Ascending aorta (tissue), 2 donors: ENCODE measurements at regions not wholly inside any gene's neighbourhood (a gene's known extent, or its start where the extent isn't known, plus 50 kb on each side); places are given as distances from the start of the nearest gene placed in this dataset.

ENCODE experiments used
- DNase-seq, 2 donors: peaks; one replicate each; pipeline ENCODE4 v3.0.0-alpha.2; 2019; ENCODE audit warnings: low spot score in 2 of 2
- H3K27ac ChIP-seq, 2 donors: fragments of 200-600 bp; sonication (generic); one replicate each; pipeline ENCODE4 v1.5.1; 2016 to 2017; ENCODE audit warnings: mild to moderate bottlenecking in 1 of 2
- H3K27me3 ChIP-seq: fragments of 200-600 bp; sonication (generic); one replicate; pipeline ENCODE4 v1.5.1; 2017
- H3K36me3 ChIP-seq, 2 donors: fragments of 200-600 bp; sonication (generic); one replicate each; pipeline ENCODE4 v1.5.1; 2016
- H3K4me1 ChIP-seq, 2 donors: fragments of 200-600 bp; sonication (generic); one replicate each; pipeline ENCODE4 v1.5.1; 2016 to 2017; ENCODE audit warnings: mild to moderate bottlenecking in 1 of 2
- H3K4me3 ChIP-seq, 2 donors: fragments of 200-600 bp; sonication (generic); one replicate each; pipeline ENCODE4 v1.5.1; 2016 to 2017; ENCODE audit warnings: mild to moderate bottlenecking in 1 of 2
- H3K9me3 ChIP-seq, 2 donors: fragments of 200-600 bp; sonication (generic); one replicate each; pipeline ENCODE4 v1.5.1; 2016
- intact Hi-C: fragments of 100-400 bp; cut with DNase I; formaldehyde crosslinking; loops from one replicate; pipeline ENCODE4 v1.15.1; 2023
- TF ChIP-seq, protein P1 (sequence below), 3 experiments: fragments of 200-600 bp in 2 of 3; fragments of 450-650 bp in 1 of 3; sonication (generic) in 2 of 3; IDR thresholded peaks; one replicate each; pipeline ENCODE4 v1.5.1; 2016 to 2019; ENCODE audit warnings: antibody characterized with exemption in 3 of 3, mild to moderate bottlenecking in 1 of 3, moderate library complexity in 1 of 3

GRCh38 chr5:168214886-168215285 lies 76.6 kb upstream of the WWC1 start:
- H3K9me3 ChIP-seq, result no peaks in the 10 kb centered on the region
- H3K27ac ChIP-seq, result no peak overlapping the region
- intact Hi-C loops, result no loop called here
- TF ChIP-seq, protein P1, sequence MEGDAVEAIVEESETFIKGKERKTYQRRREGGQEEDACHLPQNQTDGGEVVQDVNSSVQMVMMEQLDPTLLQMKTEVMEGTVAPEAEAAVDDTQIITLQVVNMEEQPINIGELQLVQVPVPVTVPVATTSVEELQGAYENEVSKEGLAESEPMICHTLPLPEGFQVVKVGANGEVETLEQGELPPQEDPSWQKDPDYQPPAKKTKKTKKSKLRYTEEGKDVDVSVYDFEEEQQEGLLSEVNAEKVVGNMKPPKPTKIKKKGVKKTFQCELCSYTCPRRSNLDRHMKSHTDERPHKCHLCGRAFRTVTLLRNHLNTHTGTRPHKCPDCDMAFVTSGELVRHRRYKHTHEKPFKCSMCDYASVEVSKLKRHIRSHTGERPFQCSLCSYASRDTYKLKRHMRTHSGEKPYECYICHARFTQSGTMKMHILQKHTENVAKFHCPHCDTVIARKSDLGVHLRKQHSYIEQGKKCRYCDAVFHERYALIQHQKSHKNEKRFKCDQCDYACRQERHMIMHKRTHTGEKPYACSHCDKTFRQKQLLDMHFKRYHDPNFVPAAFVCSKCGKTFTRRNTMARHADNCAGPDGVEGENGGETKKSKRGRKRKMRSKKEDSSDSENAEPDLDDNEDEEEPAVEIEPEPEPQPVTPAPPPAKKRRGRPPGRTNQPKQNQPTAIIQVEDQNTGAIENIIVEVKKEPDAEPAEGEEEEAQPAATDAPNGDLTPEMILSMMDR (IDR thresholded peaks at IDR 0.05), result no peak
- H3K36me3 ChIP-seq, result no peaks in the 10 kb centered on the region
- no peak for DNase-seq
- no peak overlapping the region for H3K4me3 ChIP-seq
- H3K4me1 ChIP-seq, result no peaks in the 10 kb centered on the region
- no peaks in the 10 kb centered on the region for H3K27me3 ChIP-seq

DNA sequence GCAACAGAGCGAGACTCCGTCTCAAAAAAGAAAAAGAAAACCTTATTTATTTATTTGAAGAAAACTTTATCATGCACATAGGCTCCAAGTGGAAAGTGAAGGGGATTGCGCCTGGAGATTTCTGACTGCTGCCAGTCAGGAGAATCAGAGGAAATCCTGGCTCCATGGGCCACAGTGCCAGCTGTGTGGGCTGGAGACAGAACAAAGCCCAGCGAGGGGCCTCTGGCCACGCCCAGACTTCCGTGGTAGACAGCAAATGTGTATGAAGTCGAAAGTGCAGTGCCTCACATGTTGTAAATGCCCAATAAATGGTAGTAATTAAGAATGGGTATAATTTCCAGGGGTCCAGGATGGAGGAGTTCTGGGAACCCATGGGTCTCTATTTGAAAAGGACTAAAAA lies 75.8 kb upstream of the WWC1 start:
- H3K36me3 ChIP-seq, result no peaks in the 10 kb centered on the region
- H3K9me3 ChIP-seq, result no peaks in the 10 kb centered on the region
- H3K4me1 ChIP-seq, result no peaks in the 10 kb centered on the region
- H3K4me3 ChIP-seq, result no peak overlapping the region
- H3K27me3 ChIP-seq, result no peaks in the 10 kb centered on the region
- no peak for DNase-seq
- H3K27ac ChIP-seq, result no peak overlapping the region
- intact Hi-C loops, result no loop called here
- TF ChIP-seq, protein P1 (IDR thresholded peaks at IDR 0.05), result no peak

GRCh38 chr5:168216989-168217388 lies 74.5 kb upstream of the WWC1 start:
- DNase-seq, result no peak
- Histone ChIP-seq H3K27ac (no peak overlapping the region), H3K36me3 (no peaks in the 10 kb centered on the region), H3K4me3 (no peak overlapping the region), H3K9me3 (no peaks in the 10 kb centered on the region), H3K27me3 (no peaks in the 10 kb centered on the region), H3K4me1 (no peaks in the 10 kb centered on the region)
- TF ChIP-seq, protein P1 (IDR thresholded peaks at IDR 0.05), result no peak
- intact Hi-C loops, result no loop called here

GRCh38 chr5:168217497-168217896 lies 73.9 kb upstream of the WWC1 start:
- Histone ChIP-seq H3K9me3 (no peaks in the 10 kb centered on the region), H3K4me1 (no peaks in the 10 kb centered on the region), H3K36me3 (no peaks in the 10 kb centered on the region), H3K27me3 (no peaks in the 10 kb centered on the region), H3K27ac (no peak overlapping the region), H3K4me3 (no peak overlapping the region)
- DNase-seq, result no peak
- TF ChIP-seq, protein P1 (IDR thresholded peaks at IDR 0.05), result no peak
- intact Hi-C loops, result no loop called here

- Histone ChIP-seq H3K9me3 (no peaks in the 10 kb centered on the region), H3K27me3 (no peaks in the 10 kb centered on the region), H3K27ac (no peak overlapping the region), H3K4me1 (no peaks in the 10 kb centered on the region), H3K4me3 (no peak overlapping the region), H3K36me3 (no peaks in the 10 kb centered on the region)
- TF ChIP-seq, protein P1 (IDR thresholded peaks at IDR 0.05), result no peak
- DNase-seq, result no peak
- intact Hi-C loops, result no loop called here
These were observed 72.7 kb upstream of the WWC1 start for GRCh38 chr5:168218746-168219145.
